ENCODE measurements at regions not wholly inside any gene's neighbourhood (a gene's known extent, or its start where the extent isn't known, plus 50 kb on each side); places are given as distances from the start of the nearest gene placed in this dataset.

DNA sequence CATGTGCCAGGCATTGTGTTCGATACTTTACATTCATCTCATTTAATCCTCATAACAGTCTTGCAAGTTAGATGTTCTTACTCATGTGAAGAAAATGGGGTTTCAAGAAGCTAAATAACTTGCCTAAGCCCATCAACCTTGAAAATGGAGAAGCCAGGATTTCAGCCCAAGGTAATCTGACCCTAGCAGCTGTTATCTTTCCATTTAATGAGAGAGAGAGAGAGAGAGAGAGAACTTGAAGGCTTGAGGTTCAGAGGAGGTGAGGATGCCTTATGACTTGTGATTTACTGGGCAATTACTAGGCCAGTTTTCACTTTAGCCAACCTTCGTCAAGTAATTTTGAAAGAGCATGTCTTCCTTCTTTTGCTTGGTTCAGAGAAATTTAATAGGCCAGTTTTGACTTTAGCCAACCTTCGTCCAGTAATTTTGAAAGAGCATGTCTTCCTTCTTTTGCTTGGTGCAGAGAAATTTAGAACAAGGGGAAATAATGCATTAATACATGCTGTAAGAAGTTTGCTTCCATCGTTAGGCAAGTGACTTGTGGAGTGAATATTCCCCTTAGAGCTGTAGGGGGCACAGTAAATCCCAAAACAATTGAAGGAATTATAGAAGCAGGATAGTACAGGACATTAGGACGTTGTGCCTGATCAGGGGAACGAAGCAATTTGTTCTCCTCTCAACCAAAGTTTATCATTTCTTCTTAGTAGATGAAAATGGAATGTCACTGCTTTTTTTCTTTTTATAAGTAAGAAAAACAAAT, 143.0 kb upstream of the BMPER start:
- WGBS, 4 donors, result 78 to 92% (median 91%) methylated on average over 6 of the region's 6 CpGs
- intact Hi-C loops (cut with DNase I), result loop anchor here in 2 of 10 donors (5.0 to 10.0 kb wide), 2 partner anchors 130 to 172 kb away; no protein-coding TSS in a partner anchor
- Histone ChIP-seq H3K27me3 (no peaks in the 10 kb centered on the region), H3K36me3 (no peaks in the 10 kb centered on the region), H3K27ac (no peak overlapping the region), H3K9me3 (no peaks in the 10 kb centered on the region), H3K4me1 (peaks cover 0 to 12% (median 0%) of the 10 kb centered on the region in 12 donors), H3K4me3 (no peak overlapping the region)
- TF ChIP-seq, protein P1, sequence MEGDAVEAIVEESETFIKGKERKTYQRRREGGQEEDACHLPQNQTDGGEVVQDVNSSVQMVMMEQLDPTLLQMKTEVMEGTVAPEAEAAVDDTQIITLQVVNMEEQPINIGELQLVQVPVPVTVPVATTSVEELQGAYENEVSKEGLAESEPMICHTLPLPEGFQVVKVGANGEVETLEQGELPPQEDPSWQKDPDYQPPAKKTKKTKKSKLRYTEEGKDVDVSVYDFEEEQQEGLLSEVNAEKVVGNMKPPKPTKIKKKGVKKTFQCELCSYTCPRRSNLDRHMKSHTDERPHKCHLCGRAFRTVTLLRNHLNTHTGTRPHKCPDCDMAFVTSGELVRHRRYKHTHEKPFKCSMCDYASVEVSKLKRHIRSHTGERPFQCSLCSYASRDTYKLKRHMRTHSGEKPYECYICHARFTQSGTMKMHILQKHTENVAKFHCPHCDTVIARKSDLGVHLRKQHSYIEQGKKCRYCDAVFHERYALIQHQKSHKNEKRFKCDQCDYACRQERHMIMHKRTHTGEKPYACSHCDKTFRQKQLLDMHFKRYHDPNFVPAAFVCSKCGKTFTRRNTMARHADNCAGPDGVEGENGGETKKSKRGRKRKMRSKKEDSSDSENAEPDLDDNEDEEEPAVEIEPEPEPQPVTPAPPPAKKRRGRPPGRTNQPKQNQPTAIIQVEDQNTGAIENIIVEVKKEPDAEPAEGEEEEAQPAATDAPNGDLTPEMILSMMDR (IDR thresholded peaks at IDR 0.05), result no peak
- no peak for TF ChIP-seq POLR2A (IDR thresholded peaks at IDR 0.05)
- no peak for DNase-seq
- no peak for ATAC-seq

DNA sequence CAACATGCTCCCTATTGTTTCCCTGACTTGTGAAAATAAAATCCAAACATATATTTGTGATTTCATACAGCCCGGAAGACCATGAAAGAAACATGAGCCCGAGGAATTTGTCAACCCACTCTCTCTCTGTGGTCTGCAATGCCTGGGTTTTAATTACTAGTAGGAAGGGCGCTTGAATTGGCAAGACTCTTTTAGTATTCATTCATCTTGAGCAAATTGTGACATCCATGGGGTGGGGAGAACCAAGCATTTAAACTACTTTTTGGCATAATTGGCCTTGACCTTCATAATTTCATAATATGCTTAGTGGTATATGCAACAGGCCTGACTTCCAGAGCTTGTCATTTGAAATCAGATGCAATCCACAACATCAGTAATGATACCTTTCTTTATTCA, 142.4 kb upstream of the BMPER start:
- no peaks in the 10 kb centered on the region for H3K36me3 ChIP-seq
- H3K27me3 ChIP-seq, result no peaks in the 10 kb centered on the region
- H3K4me3 ChIP-seq, result no peak overlapping the region
- no peak for TF ChIP-seq POLR2A (IDR thresholded peaks at IDR 0.05)
- TF ChIP-seq, protein P1 (IDR thresholded peaks at IDR 0.05), result no peak
- 85 to 96% (median 93%) methylated on average over 3 of the region's 3 CpGs for WGBS, 4 donors
- intact Hi-C loops (cut with DNase I), result loop anchor here in 2 of 10 donors (5.0 to 10.0 kb wide), 2 partner anchors 129 to 172 kb away; no protein-coding TSS in a partner anchor
- H3K9me3 ChIP-seq, result no peaks in the 10 kb centered on the region
- H3K4me1 ChIP-seq, result peaks cover 0 to 12% (median 0%) of the 10 kb centered on the region in 12 donors
- no peak overlapping the region for H3K27ac ChIP-seq
- DNase-seq (no peak), ATAC-seq (no peak)

DNA sequence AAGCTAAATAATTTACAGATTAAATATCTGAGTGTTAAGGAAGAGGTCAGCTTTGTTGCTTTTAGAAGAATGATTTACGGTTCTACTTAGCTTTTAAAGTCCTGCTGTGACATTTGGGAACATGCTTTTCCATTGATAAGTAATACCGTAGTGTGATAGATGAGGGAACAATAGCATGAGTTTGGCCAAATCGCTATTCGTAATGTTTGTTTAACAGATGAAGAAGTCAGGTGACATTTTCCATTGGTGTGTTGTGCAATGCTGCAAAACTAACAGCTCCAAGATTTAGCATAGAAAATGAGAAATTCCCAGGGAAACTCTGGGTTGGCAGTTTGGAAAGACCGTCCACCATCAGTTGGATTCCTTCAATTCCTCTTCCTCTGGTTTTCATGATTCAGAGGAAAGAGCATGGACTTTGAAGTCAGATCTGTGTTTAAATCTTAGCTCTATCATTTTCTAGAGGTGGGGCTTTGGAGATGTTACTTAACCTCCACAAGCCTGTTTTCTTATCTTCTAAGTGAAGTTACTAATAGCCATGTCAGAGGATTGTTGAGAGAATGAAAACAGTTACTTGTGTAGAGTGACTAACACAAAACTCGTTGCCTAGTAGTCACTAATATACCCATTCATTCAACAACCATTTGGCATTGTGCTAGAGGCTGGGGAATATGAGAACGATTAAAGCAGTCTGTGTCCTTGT, 140.4 kb upstream of the BMPER start:
- no peak overlapping the region for H3K4me3 ChIP-seq
- TF ChIP-seq POLR2A (IDR thresholded peaks at IDR 0.05), result no peak
- TF ChIP-seq, protein P1 (IDR thresholded peaks at IDR 0.05), result no peak
- H3K9me3 ChIP-seq, result no peaks in the 10 kb centered on the region
- H3K27ac ChIP-seq, result no peak overlapping the region
- WGBS, 4 donors, result 73 to 80% (median 76%) methylated on average over 7 of the region's 7 CpGs
- intact Hi-C loops (cut with DNase I), result loop anchor here in 2 of 10 donors (5.0 to 10.0 kb wide), 2 partner anchors 127 to 170 kb away; no protein-coding TSS in a partner anchor
- peak in 3 of 4 donors; percentile 33 to 58 (median 52) for ATAC-seq
- no peak for DNase-seq
- peaks cover 0 to 12% (median 0%) of the 10 kb centered on the region in 12 donors for H3K4me1 ChIP-seq
- no peaks in the 10 kb centered on the region for H3K27me3 ChIP-seq
- H3K36me3 ChIP-seq, result no peaks in the 10 kb centered on the region

DNA sequence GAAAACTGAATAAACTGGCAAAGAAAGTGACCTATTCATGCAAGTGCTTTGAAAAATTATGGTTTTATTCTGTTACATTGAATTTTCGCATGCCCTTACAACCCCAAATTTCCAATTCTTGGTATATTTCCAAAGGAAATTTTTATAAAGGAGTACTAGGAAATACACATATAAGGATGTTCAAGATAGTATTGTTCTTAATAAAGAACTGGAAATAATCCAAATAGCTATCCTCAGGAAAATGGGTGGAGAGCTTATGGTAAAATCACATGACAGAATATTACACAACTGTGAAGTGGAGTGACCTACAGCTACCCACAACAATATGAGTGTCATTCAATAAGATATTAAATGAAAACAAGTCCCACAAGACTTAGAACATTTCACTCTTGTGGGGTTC, 138.9 kb upstream of the BMPER start:
- no peak for ATAC-seq
- TF ChIP-seq, protein P1 (IDR thresholded peaks at IDR 0.05), result no peak
- TF ChIP-seq POLR2A (IDR thresholded peaks at IDR 0.05), result no peak
- no peak overlapping the region for H3K4me3 ChIP-seq
- 0 to 79% (median 39%) methylated on average over 1 of the region's 1 CpG for WGBS, 4 donors
- intact Hi-C loops (cut with DNase I), result loop anchor here in 1 of 10 donors (10.0 kb wide), 1 partner anchor 168 kb away; no protein-coding TSS in a partner anchor
- H3K27me3 ChIP-seq, result no peaks in the 10 kb centered on the region
- peaks cover 0 to 6% (median 0%) of the 10 kb centered on the region in 12 donors for H3K4me1 ChIP-seq
- H3K36me3 ChIP-seq, result no peaks in the 10 kb centered on the region
- H3K27ac ChIP-seq, result no peak overlapping the region
- H3K9me3 ChIP-seq, result no peaks in the 10 kb centered on the region
- DNase-seq, result no peak

Data from heart left ventricle (tissue), 16 donors.